8988T (cell line): ENCODE measurements at regions not wholly inside any gene's neighbourhood (a gene's known extent, or its start where the extent isn't known, plus 50 kb on each side); places are given as distances from the start of the nearest gene placed in this dataset.

Source experiments
- DNase-seq: peaks from one replicate; pipeline ENCODE4 v3.0.0; 2011

GRCh38 chr5:2529371-2530092, 221.9 kb downstream of the IRX2 start:
- no peak for DNase-seq

- no peak for DNase-seq
Measured at GRCh38 chr5:2525351-2525750, 226.1 kb downstream of the IRX2 start.

GRCh38 chr5:2524620-2525019, 226.9 kb downstream of the IRX2 start:
- DNase-seq: no peak

GRCh38 chr5:2523180-2523579, 228.3 kb downstream of the IRX2 start:
- DNase-seq: no peak

- no peak for DNase-seq
Measured at GRCh38 chr5:2522372-2522771, 229.1 kb downstream of the IRX2 start.

GRCh38 chr5:2519153-2519552, 232.3 kb downstream of the IRX2 start:
- DNase-seq: no peak

- DNase-seq: no peak
Measured at GRCh38 chr5:2517451-2517850, 234.0 kb downstream of the IRX2 start.

GRCh38 chr5:2515180-2515764, 236.2 kb downstream of the IRX2 start:
- no peak for DNase-seq

GRCh38 chr5:2514484-2514883, 237.0 kb downstream of the IRX2 start:
- no peak for DNase-seq

GRCh38 chr5:2511706-2512105, 239.8 kb downstream of the IRX2 start:
- DNase-seq: peak; percentile 2

- DNase-seq: peak; percentile 1
Measured at GRCh38 chr5:2511126-2511525, 240.4 kb downstream of the IRX2 start.

GRCh38 chr5:2509527-2509926, 241.9 kb downstream of the IRX2 start:
- DNase-seq: peak; percentile 6

- peak; percentile 9 for DNase-seq
Measured at GRCh38 chr5:2508514-2508913, 243.0 kb downstream of the IRX2 start.

GRCh38 chr5:2507611-2508010, 243.9 kb downstream of the IRX2 start:
- no peak for DNase-seq

GRCh38 chr5:2506603-2507002, 244.9 kb downstream of the IRX2 start:
- peak; percentile 6 for DNase-seq

- DNase-seq: no peak
Measured at GRCh38 chr5:2505217-2505616, 246.3 kb downstream of the IRX2 start.

- DNase-seq: no peak
Measured at GRCh38 chr5:2502970-2503594, 248.4 kb downstream of the IRX2 start.

GRCh38 chr5:2499917-2500316, 251.6 kb downstream of the IRX2 start:
- no peak for DNase-seq

- no peak for DNase-seq
Measured at GRCh38 chr5:2496891-2497290, 254.6 kb downstream of the IRX2 start.

GRCh38 chr5:2496126-2496525, 255.4 kb downstream of the IRX2 start:
- no peak for DNase-seq

GRCh38 chr5:2493356-2493755, 258.1 kb downstream of the IRX2 start:
- DNase-seq: no peak

GRCh38 chr5:2492476-2492875, 259.0 kb downstream of the IRX2 start:
- no peak for DNase-seq

- DNase-seq: no peak
Measured at GRCh38 chr5:2491846-2492245, 259.6 kb downstream of the IRX2 start.

- DNase-seq: no peak
Measured at GRCh38 chr5:2489306-2489705, 262.2 kb downstream of the IRX2 start.

- no peak for DNase-seq
Measured at GRCh38 chr5:2488593-2488992, 262.9 kb downstream of the IRX2 start.
